Ishikawa (cell line): ENCODE measurements at regions not wholly inside any gene's neighbourhood (a gene's known extent, or its start where the extent isn't known, plus 50 kb on each side); places are given as distances from the start of the nearest gene placed in this dataset.

Experiments
- CEBPB ChIP-seq: IDR thresholded peaks from 2 replicates; pipeline ENCODE4 v1.6.1; 2012
- CREB1 ChIP-seq: IDR thresholded peaks from 2 replicates; pipeline ENCODE4 v1.6.1; 2012; ENCODE audit warnings: low read depth
- EP300 ChIP-seq: IDR thresholded peaks from 2 replicates; pipeline ENCODE4 v1.6.1; 2012; ENCODE audit warnings: borderline replicate concordance
- FOXM1 ChIP-seq: IDR thresholded peaks from 2 replicates; pipeline ENCODE4 v1.6.1; 2012; ENCODE audit warnings: low read depth, borderline replicate concordance
- NFIC ChIP-seq: IDR thresholded peaks from 2 replicates; pipeline ENCODE4 v1.6.1; 2012
- RAD21 ChIP-seq: IDR thresholded peaks from 2 replicates; pipeline ENCODE4 v1.6.1; 2012; ENCODE audit warnings: low read depth
- TAF1 ChIP-seq: IDR thresholded peaks from 2 replicates; pipeline ENCODE4 v1.6.1; 2012; ENCODE audit warnings: low read depth, mild to moderate bottlenecking
- TCF12 ChIP-seq: IDR thresholded peaks from 2 replicates; pipeline ENCODE4 v1.6.1; 2012; ENCODE audit warnings: low read depth
- TEAD4 ChIP-seq: IDR thresholded peaks from 2 replicates; pipeline ENCODE4 v1.6.1; 2012
- USF1 ChIP-seq: IDR thresholded peaks from 2 replicates; pipeline ENCODE4 v1.6.1; 2012
- YY1 ChIP-seq: IDR thresholded peaks from 2 replicates; pipeline ENCODE4 v1.6.1; 2012; ENCODE audit warnings: low read depth
- ZBTB7A ChIP-seq: IDR thresholded peaks from 2 replicates; pipeline ENCODE4 v1.6.1; 2012; ENCODE audit warnings: low read depth
- TF ChIP-seq, protein P1 (sequence below): IDR thresholded peaks from 2 replicates; pipeline ENCODE4 v1.6.1; 2012
- TF ChIP-seq, protein P2 (sequence below): IDR thresholded peaks from 2 replicates; pipeline ENCODE4 v1.6.1; 2012; ENCODE audit warnings: low read depth, mild to moderate bottlenecking

DNA sequence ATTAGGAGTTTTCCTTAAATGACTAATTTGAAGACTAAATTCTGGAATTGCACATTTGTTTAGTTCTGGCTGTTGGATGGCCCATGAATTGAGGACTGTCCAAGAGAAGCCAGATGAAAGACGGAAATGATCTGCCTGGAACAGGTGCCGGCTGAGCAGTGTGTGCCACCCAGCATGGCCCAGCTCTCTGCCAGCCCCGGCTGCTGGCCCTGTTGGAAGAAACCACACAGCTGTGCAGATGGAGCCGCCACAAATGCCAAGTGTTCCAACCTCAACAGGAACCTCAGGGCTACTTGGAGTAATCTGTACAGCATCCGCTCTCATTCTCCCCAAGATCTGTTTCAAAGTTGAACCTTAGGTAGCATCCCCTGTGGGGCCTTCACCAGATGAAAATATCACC is 67.0 kb upstream of the STARD13 start:
- TF ChIP-seq TCF12 (no peak), USF1 (no peak), EP300 (no peak), TAF1 (no peak), ZBTB7A (no peak), CEBPB (no peak), CREB1 (no peak), RAD21 (no peak), YY1 (no peak), FOXM1 (no peak), TEAD4 (no peak), NFIC (no peak)
- TF ChIP-seq, protein P1, sequence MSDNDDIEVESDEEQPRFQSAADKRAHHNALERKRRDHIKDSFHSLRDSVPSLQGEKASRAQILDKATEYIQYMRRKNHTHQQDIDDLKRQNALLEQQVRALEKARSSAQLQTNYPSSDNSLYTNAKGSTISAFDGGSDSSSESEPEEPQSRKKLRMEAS = no peak
- TF ChIP-seq, protein P2, sequence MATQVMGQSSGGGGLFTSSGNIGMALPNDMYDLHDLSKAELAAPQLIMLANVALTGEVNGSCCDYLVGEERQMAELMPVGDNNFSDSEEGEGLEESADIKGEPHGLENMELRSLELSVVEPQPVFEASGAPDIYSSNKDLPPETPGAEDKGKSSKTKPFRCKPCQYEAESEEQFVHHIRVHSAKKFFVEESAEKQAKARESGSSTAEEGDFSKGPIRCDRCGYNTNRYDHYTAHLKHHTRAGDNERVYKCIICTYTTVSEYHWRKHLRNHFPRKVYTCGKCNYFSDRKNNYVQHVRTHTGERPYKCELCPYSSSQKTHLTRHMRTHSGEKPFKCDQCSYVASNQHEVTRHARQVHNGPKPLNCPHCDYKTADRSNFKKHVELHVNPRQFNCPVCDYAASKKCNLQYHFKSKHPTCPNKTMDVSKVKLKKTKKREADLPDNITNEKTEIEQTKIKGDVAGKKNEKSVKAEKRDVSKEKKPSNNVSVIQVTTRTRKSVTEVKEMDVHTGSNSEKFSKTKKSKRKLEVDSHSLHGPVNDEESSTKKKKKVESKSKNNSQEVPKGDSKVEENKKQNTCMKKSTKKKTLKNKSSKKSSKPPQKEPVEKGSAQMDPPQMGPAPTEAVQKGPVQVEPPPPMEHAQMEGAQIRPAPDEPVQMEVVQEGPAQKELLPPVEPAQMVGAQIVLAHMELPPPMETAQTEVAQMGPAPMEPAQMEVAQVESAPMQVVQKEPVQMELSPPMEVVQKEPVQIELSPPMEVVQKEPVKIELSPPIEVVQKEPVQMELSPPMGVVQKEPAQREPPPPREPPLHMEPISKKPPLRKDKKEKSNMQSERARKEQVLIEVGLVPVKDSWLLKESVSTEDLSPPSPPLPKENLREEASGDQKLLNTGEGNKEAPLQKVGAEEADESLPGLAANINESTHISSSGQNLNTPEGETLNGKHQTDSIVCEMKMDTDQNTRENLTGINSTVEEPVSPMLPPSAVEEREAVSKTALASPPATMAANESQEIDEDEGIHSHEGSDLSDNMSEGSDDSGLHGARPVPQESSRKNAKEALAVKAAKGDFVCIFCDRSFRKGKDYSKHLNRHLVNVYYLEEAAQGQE = no peak
